HG02798 (cell line): ENCODE measurements at regions not wholly inside any gene's neighbourhood (a gene's known extent, or its start where the extent isn't known, plus 50 kb on each side); places are given as distances from the start of the nearest gene placed in this dataset.

Experiments used
- ATAC-seq: cut with Tn5 transposase; IDR thresholded peaks from one replicate; pipeline ENCODE4 v1.9.1; 2021; ENCODE audit warnings: mild to moderate bottlenecking; ENCODE audit not compliant: unreplicated experiment, poor library complexity

GRCh38 chr2:42965196-42965595, 172.8 kb upstream of the HAAO start:
- ATAC-seq: no peak

GRCh38 chr2:42964439-42965083, 172.2 kb upstream of the HAAO start:
- no peak for ATAC-seq

- no peak for ATAC-seq
These were observed 171.2 kb upstream of the HAAO start for GRCh38 chr2:42963452-42964068.

- ATAC-seq: no peak
These were observed 170.1 kb upstream of the HAAO start for GRCh38 chr2:42962508-42962953.

- ATAC-seq: no peak
These were observed 169.6 kb upstream of the HAAO start for GRCh38 chr2:42961961-42962360.

- no peak for ATAC-seq
These were observed 169.0 kb upstream of the HAAO start for GRCh38 chr2:42961385-42961811.

GRCh38 chr2:42960842-42961180, 168.4 kb upstream of the HAAO start:
- ATAC-seq: no peak

GRCh38 chr2:42960002-42960841, 167.8 kb upstream of the HAAO start:
- ATAC-seq: no peak

- no peak for ATAC-seq
These were observed 167.0 kb upstream of the HAAO start for GRCh38 chr2:42959234-42960001.

- no peak for ATAC-seq
These were observed 166.4 kb upstream of the HAAO start for GRCh38 chr2:42958741-42959233.

GRCh38 chr2:42957861-42958301, 165.5 kb upstream of the HAAO start:
- no peak for ATAC-seq

GRCh38 chr2:42957109-42957860, 164.9 kb upstream of the HAAO start:
- no peak for ATAC-seq

GRCh38 chr2:42954227-42954962, 162.0 kb upstream of the HAAO start:
- no peak for ATAC-seq

GRCh38 chr2:42953216-42953615, 160.8 kb upstream of the HAAO start:
- ATAC-seq: no peak

GRCh38 chr2:42951263-42951938, 159.0 kb upstream of the HAAO start:
- no peak for ATAC-seq

- no peak for ATAC-seq
These were observed 156.7 kb upstream of the HAAO start for GRCh38 chr2:42949125-42949524.

GRCh38 chr2:42947809-42948600, 155.6 kb upstream of the HAAO start:
- no peak for ATAC-seq
